ENCODE measurements at regions not wholly inside any gene's neighbourhood (a gene's known extent, or its start where the extent isn't known, plus 50 kb on each side); places are given as distances from the start of the nearest gene placed in this dataset.

- no peak for DNase-seq (ENCODE audit: low read depth)
Observed at GRCh38 chr5:173689737-173690360, 73.4 kb upstream of the BOD1 start.

GRCh38 chr5:173691931-173692330 lies 75.5 kb upstream of the BOD1 start:
- DNase-seq (ENCODE audit: low read depth): no peak

GRCh38 chr5:173693670-173694069 lies 77.2 kb upstream of the BOD1 start:
- no peak for DNase-seq (ENCODE audit: low read depth)

- DNase-seq (ENCODE audit: low read depth): no peak
Observed at GRCh38 chr5:173696216-173696615, 79.8 kb upstream of the BOD1 start.

- DNase-seq (ENCODE audit: low read depth): no peak
Observed at GRCh38 chr5:173697931-173698579, 81.6 kb upstream of the BOD1 start.

GRCh38 chr5:173699966-173700365 lies 83.5 kb upstream of the BOD1 start:
- no peak for DNase-seq (ENCODE audit: low read depth)

- no peak for DNase-seq (ENCODE audit: low read depth)
Observed at GRCh38 chr5:173703466-173703865, 87.0 kb upstream of the BOD1 start.

GRCh38 chr5:173704615-173705511 lies 88.4 kb upstream of the BOD1 start:
- no peak for DNase-seq (ENCODE audit: low read depth)

- DNase-seq (ENCODE audit: low read depth): no peak
Observed at GRCh38 chr5:173705512-173706044, 89.1 kb upstream of the BOD1 start.

GRCh38 chr5:173706700-173707099 lies 90.2 kb upstream of the BOD1 start:
- DNase-seq (ENCODE audit: low read depth): no peak

- DNase-seq (ENCODE audit: low read depth): no peak
Observed at GRCh38 chr5:173707392-173707791, 90.9 kb upstream of the BOD1 start.

- no peak for DNase-seq (ENCODE audit: low read depth)
Observed at GRCh38 chr5:173709145-173709544, 92.7 kb upstream of the BOD1 start.

GRCh38 chr5:173709761-173710160 lies 93.3 kb upstream of the BOD1 start:
- no peak for DNase-seq (ENCODE audit: low read depth)

GRCh38 chr5:173710528-173710927 lies 94.1 kb upstream of the BOD1 start:
- DNase-seq (ENCODE audit: low read depth): no peak

GRCh38 chr5:173711466-173711865 lies 95.0 kb upstream of the BOD1 start:
- no peak for DNase-seq (ENCODE audit: low read depth)

GRCh38 chr5:173712609-173713175 lies 96.2 kb upstream of the BOD1 start:
- DNase-seq (ENCODE audit: low read depth): no peak

- DNase-seq (ENCODE audit: low read depth): no peak
Observed at GRCh38 chr5:173714551-173715428, 98.3 kb upstream of the BOD1 start.

GRCh38 chr5:173715607-173716006 lies 99.2 kb upstream of the BOD1 start:
- DNase-seq (ENCODE audit: low read depth): no peak

- DNase-seq (ENCODE audit: low read depth): no peak
Observed at GRCh38 chr5:173716058-173716682, 99.7 kb upstream of the BOD1 start.

- no peak for DNase-seq (ENCODE audit: low read depth)
Observed at GRCh38 chr5:173717959-173718358, 101.5 kb upstream of the BOD1 start.

GRCh38 chr5:173718469-173718868 lies 102.0 kb upstream of the BOD1 start:
- DNase-seq (ENCODE audit: low read depth): no peak
